ENCODE measurements at regions not wholly inside any gene's neighbourhood (a gene's known extent, or its start where the extent isn't known, plus 50 kb on each side); places are given as distances from the start of the nearest gene placed in this dataset.
A peak's percentile ranks its signal among the peaks of the same experiment; 100 is the strongest.

GRCh38 chr12:88683628-88684027, 103.4 kb upstream of the KITLG start:
- Histone ChIP-seq H3K4me3 (replicated peaks in 1 of 3; ENCODE audit: low read depth in 2 of 3, low read length in 3 of 3) (no peak overlapping the region), H3K79me2 (ENCODE audit: insufficient read depth, low read length) (no peaks in the 10 kb centered on the region), H3K9ac (ENCODE audit: insufficient read depth, low read length, poor library complexity, severe bottlenecking) (no peak overlapping the region), H3K9me3 (replicated peaks in 1 of 2; ENCODE audit: control insufficient read depth in 1 of 2, insufficient read depth in 1 of 2, low read length in 2 of 2) (no peaks in the 10 kb centered on the region), H3K4me1 (ENCODE audit: control insufficient read depth in 1 of 2, insufficient read depth in 2 of 2, low read length in 2 of 2) (no peaks in the 10 kb centered on the region), H3K4me2 (replicated peaks; ENCODE audit: extremely low read depth, low read length, poor library complexity, severe bottlenecking) (no peak overlapping the region), H3K36me3 (replicated peaks in 1 of 2; ENCODE audit: control insufficient read depth in 1 of 2, insufficient read depth in 2 of 2, low read length in 2 of 2) (no peaks in the 10 kb centered on the region), H2AFZ (ENCODE audit: insufficient read depth, low read depth, low read length, poor library complexity, severe bottlenecking) (no peak overlapping the region), H4K20me1 (ENCODE audit: insufficient read depth, low read length) (no peaks in the 10 kb centered on the region), H3K27me3 (ENCODE audit: control insufficient read depth in 2 of 2, insufficient read depth in 2 of 2, low read length in 2 of 2) (no peaks in the 10 kb centered on the region), H3K27ac (ENCODE audit: low read depth in 1 of 2, low read length in 2 of 2) (no peak overlapping the region)
- no peak for DNase-seq
- Mint-ChIP-seq H3K36me3 (no peaks in the 10 kb centered on the region), H3K4me3 (no peak overlapping the region), H3K4me1 (no peaks in the 10 kb centered on the region), H3K27me3 (ENCODE audit: low read depth in 3 of 3) (peaks cover 0 to 3% (median 2%) of the 10 kb centered on the region in 3 donors), H3K27ac (no peak overlapping the region), H3K9me3 (peaks cover 0 to 3% (median 0%) of the 10 kb centered on the region in 7 donors)
- no CpG with 5 or more reads among the region's 1 CpG for WGBS (ENCODE audit: insufficient coverage)
- intact Hi-C loops (cut with micrococcal nuclease) = no loop called here
- TF ChIP-seq, protein P1, sequence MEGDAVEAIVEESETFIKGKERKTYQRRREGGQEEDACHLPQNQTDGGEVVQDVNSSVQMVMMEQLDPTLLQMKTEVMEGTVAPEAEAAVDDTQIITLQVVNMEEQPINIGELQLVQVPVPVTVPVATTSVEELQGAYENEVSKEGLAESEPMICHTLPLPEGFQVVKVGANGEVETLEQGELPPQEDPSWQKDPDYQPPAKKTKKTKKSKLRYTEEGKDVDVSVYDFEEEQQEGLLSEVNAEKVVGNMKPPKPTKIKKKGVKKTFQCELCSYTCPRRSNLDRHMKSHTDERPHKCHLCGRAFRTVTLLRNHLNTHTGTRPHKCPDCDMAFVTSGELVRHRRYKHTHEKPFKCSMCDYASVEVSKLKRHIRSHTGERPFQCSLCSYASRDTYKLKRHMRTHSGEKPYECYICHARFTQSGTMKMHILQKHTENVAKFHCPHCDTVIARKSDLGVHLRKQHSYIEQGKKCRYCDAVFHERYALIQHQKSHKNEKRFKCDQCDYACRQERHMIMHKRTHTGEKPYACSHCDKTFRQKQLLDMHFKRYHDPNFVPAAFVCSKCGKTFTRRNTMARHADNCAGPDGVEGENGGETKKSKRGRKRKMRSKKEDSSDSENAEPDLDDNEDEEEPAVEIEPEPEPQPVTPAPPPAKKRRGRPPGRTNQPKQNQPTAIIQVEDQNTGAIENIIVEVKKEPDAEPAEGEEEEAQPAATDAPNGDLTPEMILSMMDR (IDR thresholded peaks at IDR 0.05) = no peak

- H3K27me3 ChIP-seq (ENCODE audit: control insufficient read depth in 2 of 2, insufficient read depth in 2 of 2, low read length in 2 of 2) = no peaks in the 10 kb centered on the region
- no peak overlapping the region for H3K4me3 ChIP-seq (replicated peaks in 1 of 3; ENCODE audit: low read depth in 2 of 3, low read length in 3 of 3)
- intact Hi-C loops (cut with micrococcal nuclease) = no loop called here
- TF ChIP-seq, protein P1 (IDR thresholded peaks at IDR 0.05) = no peak
- no peaks in the 10 kb centered on the region for H4K20me1 ChIP-seq (ENCODE audit: insufficient read depth, low read length)
- H2AFZ ChIP-seq (ENCODE audit: insufficient read depth, low read depth, low read length, poor library complexity, severe bottlenecking) = no peak overlapping the region
- DNase-seq = no peak
- no peaks in the 10 kb centered on the region for H3K79me2 ChIP-seq (ENCODE audit: insufficient read depth, low read length)
- Mint-ChIP-seq H3K4me3 (no peak overlapping the region), H3K27ac (peak overlapping the region in 1 of 7 donors; percentile 57), H3K9me3 (peaks cover 0 to 3% (median 0%) of the 10 kb centered on the region in 7 donors), H3K36me3 (no peaks in the 10 kb centered on the region), H3K27me3 (ENCODE audit: low read depth in 3 of 3) (peaks cover 0 to 3% (median 2%) of the 10 kb centered on the region in 3 donors), H3K4me1 (no peaks in the 10 kb centered on the region)
- H3K4me2 ChIP-seq (replicated peaks; ENCODE audit: extremely low read depth, low read length, poor library complexity, severe bottlenecking) = no peak overlapping the region
- no peak overlapping the region for H3K27ac ChIP-seq (ENCODE audit: low read depth in 1 of 2, low read length in 2 of 2)
- no CpG with 5 or more reads among the region's 1 CpG for WGBS (ENCODE audit: insufficient coverage)
- H3K9me3 ChIP-seq (replicated peaks in 1 of 2; ENCODE audit: control insufficient read depth in 1 of 2, insufficient read depth in 1 of 2, low read length in 2 of 2) = no peaks in the 10 kb centered on the region
- H3K4me1 ChIP-seq (ENCODE audit: control insufficient read depth in 1 of 2, insufficient read depth in 2 of 2, low read length in 2 of 2) = no peaks in the 10 kb centered on the region
- H3K36me3 ChIP-seq (replicated peaks in 1 of 2; ENCODE audit: control insufficient read depth in 1 of 2, insufficient read depth in 2 of 2, low read length in 2 of 2) = no peaks in the 10 kb centered on the region
- H3K9ac ChIP-seq (ENCODE audit: insufficient read depth, low read length, poor library complexity, severe bottlenecking) = no peak overlapping the region
Measured at GRCh38 chr12:88681271-88681670, 101.0 kb upstream of the KITLG start.

All from CD14-positive monocyte (primary cell).